Naive thymus-derived CD4-positive, alpha-beta T cell (primary cell): ENCODE measurements at regions not wholly inside any gene's neighbourhood (a gene's known extent, or its start where the extent isn't known, plus 50 kb on each side); places are given as distances from the start of the nearest gene placed in this dataset.

ENCODE experiments used
- ATAC-seq: fragments of 150-1000 bp; cut with Tn5 transposase; 2 replicates; pipeline ENCODE4 v1.10.0; 2021; ENCODE audit warnings: mild to moderate bottlenecking, moderate library complexity
- CTCF ChIA-PET: fragments of 350-600 bp; sonication (Branson Sonifier 250); formaldehyde crosslinking; loops from one replicate; lab custom pipeline; 2021; ENCODE audit warnings: antibody characterized with exemption; lab: Charles Lee
- POLR2A ChIA-PET: fragments of 350-600 bp; sonication (Branson Sonifier 250); formaldehyde crosslinking; loops from one replicate; lab custom pipeline; 2021; ENCODE audit warnings: antibody characterized with exemption, inconsistent platforms; lab: Charles Lee
- DNase-seq, 9 donors: peaks; one replicate each; pipeline versions ENCODE4 v3.0.0 to v3.0.0-alpha.2; 2020 to 2022; ENCODE audit warnings: mixed read lengths in 1 of 9
- H3K27ac ChIP-seq: one replicate; pipeline ENCODE4 v1.7.0; 2013; ENCODE audit warnings: mild to moderate bottlenecking, low read depth, low read length, moderate library complexity
- H3K27me3 ChIP-seq, 2 donors: one replicate each; pipeline ENCODE4 v1.7.0; 2013; ENCODE audit warnings: low read length in 2 of 2, mild to moderate bottlenecking in 2 of 2, moderate library complexity in 2 of 2; ENCODE audit not compliant: control insufficient read depth in 2 of 2, insufficient read depth in 2 of 2
- H3K36me3 ChIP-seq, 3 experiments: 1 replicate in 2 of 3; 2 replicates in 1 of 3; pipeline ENCODE4 v1.7.0; 2013; ENCODE audit warnings: low read length in 3 of 3, mild to moderate bottlenecking in 3 of 3, moderate library complexity in 1 of 3; ENCODE audit not compliant: insufficient read depth in 3 of 3, control insufficient read depth in 2 of 3
- H3K4me1 ChIP-seq, 2 donors: one replicate each; pipeline ENCODE4 v1.7.0; 2013; ENCODE audit warnings: low read length in 2 of 2, mild to moderate bottlenecking in 2 of 2, moderate library complexity in 1 of 2; ENCODE audit not compliant: control insufficient read depth in 2 of 2, insufficient read depth in 2 of 2
- H3K4me3 ChIP-seq: 2 replicates; pipeline ENCODE4 v1.7.0; 2013; ENCODE audit warnings: mild to moderate bottlenecking, low read length
- H3K9me3 ChIP-seq, 3 experiments: 1 replicate in 2 of 3; 2 replicates in 1 of 3; pipeline ENCODE4 v1.7.0; 2013; ENCODE audit warnings: low read length in 3 of 3; ENCODE audit not compliant: control insufficient read depth in 2 of 3
- H3K27ac Mint-ChIP-seq, 9 donors: one replicate each; pipeline ENCODE4 v1.8.0; 2020 to 2022; ENCODE audit warnings: mixed read lengths in 9 of 9, mild to moderate bottlenecking in 8 of 9, moderate library complexity in 5 of 9, inconsistent platforms in 2 of 9
- H3K27me3 Mint-ChIP-seq, 5 donors: one replicate each; pipeline ENCODE4 v1.8.0; 2021 to 2022; ENCODE audit warnings: mixed read lengths in 5 of 5, mild to moderate bottlenecking in 1 of 5
- H3K36me3 Mint-ChIP-seq, 5 donors: one replicate each; pipeline ENCODE4 v1.8.0; 2020 to 2022; ENCODE audit warnings: mixed read lengths in 5 of 5, mild to moderate bottlenecking in 3 of 5, inconsistent platforms in 1 of 5
- H3K4me1 Mint-ChIP-seq, 7 donors: one replicate each; pipeline ENCODE4 v1.8.0; 2020 to 2022; ENCODE audit warnings: mixed read lengths in 7 of 7, mild to moderate bottlenecking in 3 of 7, inconsistent platforms in 1 of 7
- H3K4me3 Mint-ChIP-seq, 10 donors: one replicate each; pipeline ENCODE4 v1.8.0; 2020 to 2022; ENCODE audit warnings: mild to moderate bottlenecking in 10 of 10, mixed read lengths in 10 of 10, moderate library complexity in 6 of 10, inconsistent platforms in 2 of 10
- H3K9me3 Mint-ChIP-seq, 11 donors: one replicate each; pipeline ENCODE4 v1.8.0; 2020 to 2022; ENCODE audit warnings: mixed read lengths in 11 of 11, mild to moderate bottlenecking in 4 of 11, inconsistent platforms in 1 of 11, moderate library complexity in 1 of 11
- intact Hi-C, 2 donors: fragments of 100-400 bp; cut with micrococcal nuclease; formaldehyde crosslinking; loops; one replicate each; pipeline ENCODE4 v1.15.1; 2023

- POLR2A ChIA-PET: no interaction called here
- CTCF ChIA-PET: no interaction called here
Measured at GRCh38 chr5:120086081-120086480, 378.0 kb upstream of the PRR16 start.

GRCh38 chr5:120088412-120088811, 375.7 kb upstream of the PRR16 start:
- Histone ChIP-seq H3K36me3 (no peaks in the 10 kb centered on the region), H3K4me3 (no peak overlapping the region), H3K27ac (no peak overlapping the region), H3K4me1 (no peaks in the 10 kb centered on the region), H3K9me3 (no peaks in the 10 kb centered on the region), H3K27me3 (no peaks in the 10 kb centered on the region)
- POLR2A ChIA-PET: no interaction called here
- H3K27ac Mint-ChIP-seq: no peak overlapping the region
- peaks cover 0 to 7% (median 0%) of the 10 kb centered on the region in 11 donors for H3K9me3 Mint-ChIP-seq
- CTCF ChIA-PET: no interaction called here
- no peak overlapping the region for H3K4me3 Mint-ChIP-seq
- no peak for DNase-seq
- ATAC-seq: no peak
- intact Hi-C loops: no loop called here
- H3K27me3 Mint-ChIP-seq: no peaks in the 10 kb centered on the region
- H3K4me1 Mint-ChIP-seq: peaks cover 0 to 11% (median 7%) of the 10 kb centered on the region in 7 donors
- no peaks in the 10 kb centered on the region for H3K36me3 Mint-ChIP-seq

More at GRCh38 chr5:120086081-120086480, 378.0 kb upstream of the PRR16 start:
- Mint-ChIP-seq H3K4me3 (no peak overlapping the region), H3K9me3 (peaks cover 0 to 4% (median 0%) of the 10 kb centered on the region in 11 donors), H3K27ac (no peak overlapping the region), H3K36me3 (no peaks in the 10 kb centered on the region), H3K27me3 (no peaks in the 10 kb centered on the region), H3K4me1 (peaks cover 0 to 11% (median 7%) of the 10 kb centered on the region in 7 donors)
- ATAC-seq (no peak), DNase-seq (no peak)
- Histone ChIP-seq H3K27ac (no peak overlapping the region), H3K4me3 (no peak overlapping the region), H3K27me3 (no peaks in the 10 kb centered on the region), H3K9me3 (no peaks in the 10 kb centered on the region), H3K4me1 (no peaks in the 10 kb centered on the region), H3K36me3 (no peaks in the 10 kb centered on the region)
- intact Hi-C loops: no loop called here

- intact Hi-C loops: no loop called here
- Mint-ChIP-seq H3K27ac (no peak overlapping the region), H3K36me3 (no peaks in the 10 kb centered on the region), H3K27me3 (no peaks in the 10 kb centered on the region), H3K4me3 (no peak overlapping the region), H3K9me3 (peaks cover 0 to 7% (median 0%) of the 10 kb centered on the region in 11 donors), H3K4me1 (peaks cover 0 to 11% (median 7%) of the 10 kb centered on the region in 7 donors)
- H3K27ac ChIP-seq: no peak overlapping the region
- H3K9me3 ChIP-seq: no peaks in the 10 kb centered on the region
- H3K27me3 ChIP-seq: no peaks in the 10 kb centered on the region
- no peak for ATAC-seq
- no peaks in the 10 kb centered on the region for H3K36me3 ChIP-seq
- ChIA-PET CTCF (no interaction called here), POLR2A (no interaction called here)
- H3K4me1 ChIP-seq: no peaks in the 10 kb centered on the region
- H3K4me3 ChIP-seq: no peak overlapping the region
- no peak for DNase-seq
Measured at GRCh38 chr5:120088836-120089235, 375.3 kb upstream of the PRR16 start.

- Mint-ChIP-seq H3K36me3 (no peaks in the 10 kb centered on the region), H3K4me1 (peaks cover 0 to 11% (median 7%) of the 10 kb centered on the region in 7 donors), H3K4me3 (no peak overlapping the region), H3K9me3 (peaks cover 0 to 7% (median 0%) of the 10 kb centered on the region in 11 donors), H3K27ac (no peak overlapping the region), H3K27me3 (no peaks in the 10 kb centered on the region)
- H3K36me3 ChIP-seq: no peaks in the 10 kb centered on the region
- H3K27ac ChIP-seq: no peak overlapping the region
- ATAC-seq (no peak), DNase-seq (no peak)
- H3K4me1 ChIP-seq: no peaks in the 10 kb centered on the region
- ChIA-PET CTCF (no interaction called here), POLR2A (no interaction called here)
- H3K9me3 ChIP-seq: no peaks in the 10 kb centered on the region
- no peaks in the 10 kb centered on the region for H3K27me3 ChIP-seq
- H3K4me3 ChIP-seq: no peak overlapping the region
- intact Hi-C loops: no loop called here
Measured at GRCh38 chr5:120091376-120091948, 372.6 kb upstream of the PRR16 start.

GRCh38 chr5:120092649-120093048, 371.5 kb upstream of the PRR16 start:
- Mint-ChIP-seq H3K27me3 (peaks cover 0 to 2% (median 0%) of the 10 kb centered on the region in 5 donors), H3K36me3 (no peaks in the 10 kb centered on the region), H3K4me1 (peaks cover 0 to 11% (median 7%) of the 10 kb centered on the region in 7 donors), H3K9me3 (peaks cover 0 to 7% (median 0%) of the 10 kb centered on the region in 11 donors), H3K4me3 (no peak overlapping the region), H3K27ac (no peak overlapping the region)
- ATAC-seq: peak; percentile 31
- Histone ChIP-seq H3K27ac (no peak overlapping the region), H3K27me3 (no peaks in the 10 kb centered on the region), H3K4me3 (no peak overlapping the region), H3K36me3 (no peaks in the 10 kb centered on the region), H3K9me3 (no peaks in the 10 kb centered on the region), H3K4me1 (no peaks in the 10 kb centered on the region)
- ChIA-PET POLR2A (no interaction called here), CTCF (no interaction called here)
- DNase-seq: no peak
- intact Hi-C loops: no loop called here

GRCh38 chr5:120093178-120093577, 370.9 kb upstream of the PRR16 start:
- ChIA-PET POLR2A (no interaction called here), CTCF (no interaction called here)
- Mint-ChIP-seq H3K27ac (no peak overlapping the region), H3K4me3 (no peak overlapping the region), H3K36me3 (no peaks in the 10 kb centered on the region), H3K9me3 (peaks cover 0 to 7% (median 0%) of the 10 kb centered on the region in 11 donors), H3K4me1 (peaks cover 0 to 9% (median 5%) of the 10 kb centered on the region in 7 donors), H3K27me3 (peaks cover 0 to 2% (median 0%) of the 10 kb centered on the region in 5 donors)
- Histone ChIP-seq H3K27me3 (no peaks in the 10 kb centered on the region), H3K4me3 (no peak overlapping the region), H3K27ac (no peak overlapping the region), H3K9me3 (no peaks in the 10 kb centered on the region), H3K4me1 (no peaks in the 10 kb centered on the region), H3K36me3 (no peaks in the 10 kb centered on the region)
- DNase-seq: no peak
- peak; percentile 54 for ATAC-seq
- intact Hi-C loops: no loop called here

GRCh38 chr5:120096413-120096812, 367.7 kb upstream of the PRR16 start:
- no peaks in the 10 kb centered on the region for H3K4me1 ChIP-seq
- H3K27ac Mint-ChIP-seq: no peak overlapping the region
- no peak for DNase-seq

More at GRCh38 chr5:120096413-120096812, 367.7 kb upstream of the PRR16 start:
- Mint-ChIP-seq H3K27me3 (peaks cover 0 to 2% (median 0%) of the 10 kb centered on the region in 5 donors), H3K36me3 (no peaks in the 10 kb centered on the region), H3K9me3 (peaks cover 0 to 5% (median 0%) of the 10 kb centered on the region in 11 donors), H3K4me3 (peak overlapping the region in 2 of 10 donors; percentile 25 to 26), H3K4me1 (peaks cover 0 to 1% (median 0%) of the 10 kb centered on the region in 7 donors)
- ChIA-PET POLR2A (no interaction called here), CTCF (no interaction called here)
- no peak for ATAC-seq
- Histone ChIP-seq H3K4me3 (no peak overlapping the region), H3K27me3 (no peaks in the 10 kb centered on the region), H3K36me3 (no peaks in the 10 kb centered on the region), H3K27ac (no peak overlapping the region), H3K9me3 (no peaks in the 10 kb centered on the region)
- intact Hi-C loops: no loop called here
